ENCODE measurements at regions not wholly inside any gene's neighbourhood (a gene's known extent, or its start where the extent isn't known, plus 50 kb on each side); places are given as distances from the start of the nearest gene placed in this dataset.

- no peak overlapping the region for H3K4me3 ChIP-seq
- WGBS (ENCODE audit: insufficient coverage, low coverage, missing lambda C conversion rate): 0% methylated on average over 3 of the region's 3 CpGs
- no peaks in the 10 kb centered on the region for H3K9me1 ChIP-seq (ENCODE audit: control insufficient read depth, insufficient read depth, low read length)
- no peaks in the 10 kb centered on the region for H4K20me1 ChIP-seq (replicated peaks; ENCODE audit: control insufficient read depth, insufficient read depth, low read length)
- H3K9me3 ChIP-seq (replicated peaks; ENCODE audit: control insufficient read depth, insufficient read depth, low read depth, low read length): no peaks in the 10 kb centered on the region; the same call in 1 of the 2 replicates
- H3K27ac ChIP-seq (ENCODE audit: extremely low read depth, low read depth, low read length): no peak overlapping the region
- in situ Hi-C loops (cut with MboI) (no loop called here), intact Hi-C loops (cut with micrococcal nuclease) (no loop called here)
- H3K4me2 ChIP-seq (ENCODE audit: insufficient read depth, low read length): no peak overlapping the region
- ATAC-seq: no peak
- ChIA-PET CTCF (ENCODE audit: low intra/inter-chr PET ratio) (no interaction called here), POLR2A (no interaction called here)
- H3K9ac ChIP-seq (ENCODE audit: insufficient read depth in 1 of 2, low read depth in 2 of 2, low read length in 2 of 2): no peak overlapping the region
- no peaks in the 10 kb centered on the region for H3K36me3 ChIP-seq (ENCODE audit: control insufficient read depth, insufficient read depth, low read length)
- no TSS peak for BruUV-seq (replicated peaks)
- H3K27me3 ChIP-seq (ENCODE audit: control insufficient read depth in 2 of 2, insufficient read depth in 2 of 2, low read length in 2 of 2): no peaks in the 10 kb centered on the region
- H3K79me2 ChIP-seq (ENCODE audit: control insufficient read depth, insufficient read depth, low read length): no peaks in the 10 kb centered on the region
- FAIRE-seq: no peak
- H3K4me1 ChIP-seq (replicated peaks in 1 of 2; ENCODE audit: control insufficient read depth in 2 of 2, insufficient read depth in 2 of 2, low read length in 2 of 2): no peaks in the 10 kb centered on the region
- DNase-seq (ENCODE audit: extremely low read depth in 1 of 4, low spot score in 3 of 4): no peak
- no peak overlapping the region for H2AFZ ChIP-seq (ENCODE audit: low read depth, low read length)
- no peak for TF ChIP-seq BRF2 (IDR thresholded peaks at IDR 0.05; ENCODE audit: borderline replicate concordance, insufficient read depth, insufficient read length)
- no peak for TF ChIP-seq ZNF12 (CRISPR knock-in tag; IDR thresholded peaks at IDR 0.05)
- TF ChIP-seq ESRRB (CRISPR knock-in tag; IDR thresholded peaks at IDR 0.05; ENCODE audit: borderline replicate concordance): no peak
- TF ChIP-seq MEIS2 (IDR thresholded peaks at IDR 0.05; ENCODE audit: partially characterized antibody): no peak
- TF ChIP-seq PRDM10 (IDR thresholded peaks at IDR 0.05; ENCODE audit: partially characterized antibody): no peak
- TF ChIP-seq STAG1 (CRISPR knock-in tag; IDR thresholded peaks at IDR 0.05; ENCODE audit: borderline replicate concordance): no peak
- TF ChIP-seq GATA2 (CRISPR knock-in tag; IDR thresholded peaks at IDR 0.05): no peak
- TF ChIP-seq GTF2A2 (tag; IDR thresholded peaks at IDR 0.05): no peak
- TF ChIP-seq GABPA (tag; conservative IDR thresholded peaks at IDR 0.05; ENCODE audit: low read depth): no peak
- no peak for TF ChIP-seq CEBPG (CRISPR knock-in tag; IDR thresholded peaks at IDR 0.05)
- no peak for TF ChIP-seq CEBPG (tag; conservative IDR thresholded peaks at IDR 0.05 in 1 of 2, IDR thresholded peaks at IDR 0.05 in 1 of 2)
- no peak for TF ChIP-seq LARP7 (IDR thresholded peaks at IDR 0.05)
- TF ChIP-seq EP300 (IDR thresholded peaks at IDR 0.05; ENCODE audit: low read length): no peak
- TF ChIP-seq NR2C1 (IDR thresholded peaks at IDR 0.05): no peak
- TF ChIP-seq NR2C1 (tag; IDR thresholded peaks at IDR 0.05): no peak
- no peak for TF ChIP-seq EGR1 (conservative IDR thresholded peaks at IDR 0.05)
- TF ChIP-seq UBTF (IDR thresholded peaks at IDR 0.05; ENCODE audit: borderline replicate concordance in 1 of 2, low read depth in 2 of 2, low read length in 2 of 2): no peak
These were observed 68.5 kb upstream of the FREM2 start for GRCh38 chr13:38618336-38618735.
